HepG2 (cell line): ENCODE measurements at regions not wholly inside any gene's neighbourhood (a gene's known extent, or its start where the extent isn't known, plus 50 kb on each side); places are given as distances from the start of the nearest gene placed in this dataset.

ENCODE experiments used
- ATAC-seq: fragments of 200-7000 bp; cut with Tn5 transposase; 3 replicates; pipeline ENCODE4 v1.9.1; 2020; ENCODE audit warnings: mild to moderate bottlenecking, moderate library complexity
- BruUV-seq: library from RNA; stranded (reverse); fragments of 400-500 nt; replicated peaks from 2 replicates; lab custom pipeline; 2021; lab: Mats Ljungman, UMichigan
- CTCF ChIA-PET: fragments of 300-600 bp; formaldehyde crosslinking; extraction: SDS; loops from one replicate; lab custom pipeline; 2021; ENCODE audit warnings: low total read pairs, inconsistent platforms, low intra/inter-chr PET ratio; lab: Yijun Ruan, JAX
- POLR2A ChIA-PET: fragments of 350-600 bp; sonication (Branson Sonifier 250); formaldehyde crosslinking; loops from one replicate; lab custom pipeline; 2020; ENCODE audit warnings: antibody characterized with exemption, inconsistent platforms; lab: Yijun Ruan, JAX
- DNase-seq: peaks from one replicate; pipeline ENCODE4 v3.0.0-alpha.2; 2015; ENCODE audit warnings: low spot score
- FAIRE-seq: peaks from 3 replicates; lab custom pipeline; 2011; peaks lifted over from hg19 to GRCh38; lab: Jason Lieb, UNC
- H2AFZ ChIP-seq: one replicate; pipeline ENCODE4 v1.6.1; 2011; ENCODE audit warnings: low read length, inconsistent platforms
- H3K27ac ChIP-seq: fragments of 300-600 bp; 3 replicates; pipeline ENCODE4 v1.8.0; 2011; ENCODE audit warnings: mixed run types, mild to moderate bottlenecking, mixed read lengths, low read length, inconsistent platforms; ENCODE audit not compliant: insufficient read depth; ENCODE audit errors: extremely low read length
- H3K27me3 ChIP-seq, 2 experiments: fragments of 200-600 bp in 1 of 2; 2 replicates in 1 of 2; 3 replicates in 1 of 2; pipeline versions ENCODE4 v1.6.0 to v1.8.0; 2011; ENCODE audit warnings: low read length in 2 of 2, mild to moderate bottlenecking in 2 of 2, moderate library complexity in 2 of 2, inconsistent platforms in 1 of 2; ENCODE audit not compliant: insufficient read depth in 2 of 2, control insufficient read depth in 1 of 2
- H3K36me3 ChIP-seq, 2 experiments: fragments of 200-600 bp in 1 of 2; replicated peaks in 1 of 2; 2 replicates in 1 of 2; 3 replicates in 1 of 2; pipeline versions ENCODE4 v1.5.1 to v1.8.0; 2011; ENCODE audit warnings: low read length in 2 of 2, inconsistent platforms in 1 of 2; ENCODE audit not compliant: insufficient read depth in 2 of 2, control insufficient read depth in 1 of 2
- H3K4me1 ChIP-seq: 2 replicates; pipeline ENCODE4 v1.5.1; 2012; ENCODE audit warnings: low read length, inconsistent platforms; ENCODE audit not compliant: insufficient read depth
- H3K4me2 ChIP-seq: 2 replicates; pipeline ENCODE4 v1.6.0; 2011; ENCODE audit warnings: low read depth, low read length, inconsistent platforms
- H3K4me3 ChIP-seq, 3 experiments: fragments of 200-600 bp in 1 of 3; sonication (generic), shearing (Covaris generic) in 1 of 3; replicated peaks in 1 of 3; 2 replicates each; pipeline ENCODE4 v1.5.1; 2011 to 2016; ENCODE audit warnings: low read length in 3 of 3, inconsistent platforms in 2 of 3, low read depth in 2 of 3, mild to moderate bottlenecking in 2 of 3, control low read depth in 1 of 3, mixed read lengths in 1 of 3; ENCODE audit not compliant: insufficient read depth in 1 of 3
- H3K79me2 ChIP-seq: one replicate; pipeline ENCODE4 v1.6.1; 2011; ENCODE audit warnings: low read length, inconsistent platforms; ENCODE audit not compliant: insufficient read depth
- H3K9ac ChIP-seq: 2 replicates; pipeline ENCODE4 v1.6.0; 2011; ENCODE audit warnings: mild to moderate bottlenecking, low read depth, low read length, inconsistent platforms; ENCODE audit not compliant: insufficient read depth
- H3K9me3 ChIP-seq: 2 replicates; pipeline ENCODE4 v1.5.1; 2012; ENCODE audit warnings: mild to moderate bottlenecking, low read length
- H4K20me1 ChIP-seq: 2 replicates; pipeline ENCODE4 v1.6.0; 2011; ENCODE audit warnings: inconsistent platforms, mild to moderate bottlenecking, low read length, moderate library complexity; ENCODE audit not compliant: insufficient read depth
- BCL6 ChIP-seq: IDR thresholded peaks from 2 replicates; pipeline ENCODE4 v1.6.1; 2016; ENCODE audit warnings: missing genetic modification reagents, missing compliant biosample characterization
- HMG20B ChIP-seq: conservative IDR thresholded peaks from 2 replicates; pipeline ENCODE4 v1.6.1; 2016; ENCODE audit warnings: missing genetic modification reagents, missing compliant biosample characterization
- MTA3 ChIP-seq: sonication (generic); formaldehyde crosslinking; IDR thresholded peaks from 2 replicates; pipeline ENCODE4 v1.4.0; 2020; ENCODE audit warnings: missing genetic modification reagents
- TCF12 ChIP-seq, 2 experiments: fragments of 450-650 bp in 1 of 2; sonication (generic) in 1 of 2; formaldehyde crosslinking in 1 of 2; IDR thresholded peaks; 2 replicates each; pipeline versions ENCODE4 v1.6.1 to v1.8.0; 2017 to 2022; ENCODE audit warnings: antibody characterized with exemption in 1 of 2, mild to moderate bottlenecking in 1 of 2, missing genetic modification reagents in 1 of 2, moderate library complexity in 1 of 2
- ZBTB7A ChIP-seq: sonication (generic); formaldehyde crosslinking; IDR thresholded peaks from 2 replicates; pipeline ENCODE4 v1.8.0; 2022; ENCODE audit warnings: mild to moderate bottlenecking, missing genetic modification reagents
- ZNF101 ChIP-seq: sonication (generic); formaldehyde crosslinking; IDR thresholded peaks from 2 replicates; pipeline ENCODE4 v1.4.0; 2020; ENCODE audit warnings: mild to moderate bottlenecking, low read depth, missing genetic modification reagents, borderline replicate concordance
- WGBS: methylation state at CpG from one replicate; pipeline ENCODE4 v1.1.6; 2017; ENCODE audit warnings: low lambda C conversion rate; 5-methylcytosine and 5-hydroxymethylcytosine counted together
- in situ Hi-C: cut with HindIII; loops from 2 replicates; pipeline ENCODE4 v1.10.0; 2017; ENCODE audit warnings: low pct_unique_long_range_greater_than_20kb; ENCODE audit not compliant: extremely low pct_ligation_motif_present
- intact Hi-C: fragments of 100-400 bp; cut with micrococcal nuclease; formaldehyde crosslinking; loops from one replicate; pipeline ENCODE4 v1.10.0; 2022; ENCODE audit not compliant: unreplicated experiment
- TF ChIP-seq, protein P1 (sequence below): sonication (generic); formaldehyde crosslinking; IDR thresholded peaks from 2 replicates; pipeline ENCODE4 v1.4.0; 2020; ENCODE audit warnings: mild to moderate bottlenecking, missing genetic modification reagents
- TF ChIP-seq, protein P2 (sequence below): sonication (generic); formaldehyde crosslinking; IDR thresholded peaks from 2 replicates; pipeline ENCODE4 v1.4.0; 2020; ENCODE audit warnings: mild to moderate bottlenecking, missing genetic modification reagents, borderline replicate concordance

DNA sequence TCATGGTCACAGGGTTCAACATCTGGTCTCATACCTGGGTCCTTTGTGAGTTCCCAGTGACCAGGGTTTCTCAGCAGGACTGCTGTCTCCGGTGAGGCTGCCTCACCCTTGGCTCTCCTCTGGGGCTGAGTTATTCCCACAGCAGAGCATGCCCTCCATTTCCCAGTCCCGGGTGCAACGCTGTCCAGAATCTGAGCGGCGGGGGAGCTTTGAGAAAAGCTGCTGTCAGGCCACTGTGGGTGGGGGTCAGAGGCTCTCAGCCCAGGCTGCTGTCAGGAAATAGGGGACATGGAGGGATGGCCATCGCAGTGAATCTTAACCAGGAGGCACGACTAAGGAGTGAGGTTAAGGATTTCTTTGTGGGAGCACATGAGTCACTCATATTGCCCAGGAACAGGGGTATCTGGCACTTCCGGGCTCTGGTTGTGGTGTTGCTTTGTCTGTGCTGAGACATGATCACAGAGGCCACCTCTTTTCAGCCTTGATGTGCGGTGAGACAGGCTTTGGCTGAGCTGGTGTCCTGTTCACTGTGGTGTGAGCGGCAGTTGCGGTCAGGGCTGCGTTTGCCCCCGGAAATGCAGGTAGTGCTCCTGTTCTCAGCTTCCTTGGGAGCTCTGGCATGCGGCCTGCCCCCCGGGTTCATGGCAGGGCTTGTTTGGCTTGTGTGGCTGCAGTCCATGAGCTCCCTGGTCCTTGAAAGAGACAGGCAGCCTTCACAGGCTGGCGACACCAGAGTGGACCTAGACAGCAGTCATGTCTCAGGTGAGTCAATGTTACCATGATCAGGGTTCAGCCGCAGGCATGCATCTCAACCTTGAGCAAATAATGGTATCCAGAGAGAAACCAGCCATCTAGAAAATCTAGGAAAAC, 310.7 kb upstream of the MYT1L start:
- intact Hi-C loops (no loop called here), in situ Hi-C loops (no loop called here)
- Histone ChIP-seq H3K4me1 (no peaks in the 10 kb centered on the region), H3K9me3 (no peaks in the 10 kb centered on the region), H2AFZ (no peak overlapping the region), H3K4me2 (no peak overlapping the region), H3K27me3 (peaks cover 4 to 48% of the 10 kb centered on the region in 2 experiments; a peak in 4 of 5 replicates), H3K4me3 (no peak overlapping the region), H3K36me3 (no peaks in the 10 kb centered on the region), H4K20me1 (no peaks in the 10 kb centered on the region), H3K9ac (no peak overlapping the region), H3K27ac (no peak overlapping the region), H3K79me2 (no peaks in the 10 kb centered on the region)
- POLR2A ChIA-PET, result no interaction called here
- WGBS, result 18% methylated on average over 15 of the region's 17 CpGs
- DNase-seq (peak; percentile 39), FAIRE-seq (no peak), ATAC-seq (peak; percentile 54)
- CTCF ChIA-PET, result no interaction called here
- BruUV-seq, result no TSS peak
- TF ChIP-seq MTA3 (CRISPR knock-in tag) (no peak), ZNF101 (CRISPR knock-in tag) (no peak), BCL6 (0 out of 2 replicates have a peak, but pooled peaks have one; percentile 11), ZBTB7A (CRISPR knock-in tag) (no peak), TCF12 (IDR thresholded peaks at IDR 0.05) (no peak), TCF12 (CRISPR knock-in tag; IDR thresholded peaks at IDR 0.05) (no peak), HMG20B (CRISPR knock-in tag) (no peak)
- TF ChIP-seq, protein P1, sequence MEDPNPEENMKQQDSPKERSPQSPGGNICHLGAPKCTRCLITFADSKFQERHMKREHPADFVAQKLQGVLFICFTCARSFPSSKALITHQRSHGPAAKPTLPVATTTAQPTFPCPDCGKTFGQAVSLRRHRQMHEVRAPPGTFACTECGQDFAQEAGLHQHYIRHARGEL (CRISPR knock-in tag), result no peak
- TF ChIP-seq, protein P2, sequence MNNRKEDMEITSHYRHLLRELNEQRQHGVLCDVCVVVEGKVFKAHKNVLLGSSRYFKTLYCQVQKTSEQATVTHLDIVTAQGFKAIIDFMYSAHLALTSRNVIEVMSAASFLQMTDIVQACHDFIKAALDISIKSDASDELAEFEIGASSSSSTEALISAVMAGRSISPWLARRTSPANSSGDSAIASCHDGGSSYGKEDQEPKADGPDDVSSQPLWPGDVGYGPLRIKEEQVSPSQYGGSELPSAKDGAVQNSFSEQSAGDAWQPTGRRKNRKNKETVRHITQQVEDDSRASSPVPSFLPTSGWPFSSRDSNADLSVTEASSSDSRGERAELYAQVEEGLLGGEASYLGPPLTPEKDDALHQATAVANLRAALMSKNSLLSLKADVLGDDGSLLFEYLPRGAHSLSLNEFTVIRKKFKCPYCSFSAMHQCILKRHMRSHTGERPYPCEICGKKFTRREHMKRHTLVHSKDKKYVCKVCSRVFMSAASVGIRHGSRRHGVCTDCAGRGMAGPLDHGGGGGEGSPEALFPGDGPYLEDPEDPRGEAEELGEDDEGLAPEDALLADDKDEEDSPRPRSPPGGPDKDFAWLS, result no peak
